Fibroblast of pulmonary artery (primary cell): ENCODE measurements at regions not wholly inside any gene's neighbourhood (a gene's known extent, or its start where the extent isn't known, plus 50 kb on each side); places are given as distances from the start of the nearest gene placed in this dataset.
A peak's percentile ranks its signal among the peaks of the same experiment; 100 is the strongest.

ENCODE experiments used
- DNase-seq: peaks from one replicate; pipeline ENCODE4 v3.0.0-alpha.2; 2010; ENCODE audit warnings: low read depth
- H3K4me3 ChIP-seq: replicated peaks from 2 replicates; pipeline ENCODE4 v1.5.1; 2011; ENCODE audit warnings: low read depth, mild to moderate bottlenecking, control low read depth, low read length, moderate library complexity
- TF ChIP-seq, protein P1 (sequence below): IDR thresholded peaks from 2 replicates; pipeline ENCODE4 v1.5.1; 2011; ENCODE audit warnings: mild to moderate bottlenecking, control low read depth, low read length, inconsistent platforms; ENCODE audit errors: missing control alignments

DNA sequence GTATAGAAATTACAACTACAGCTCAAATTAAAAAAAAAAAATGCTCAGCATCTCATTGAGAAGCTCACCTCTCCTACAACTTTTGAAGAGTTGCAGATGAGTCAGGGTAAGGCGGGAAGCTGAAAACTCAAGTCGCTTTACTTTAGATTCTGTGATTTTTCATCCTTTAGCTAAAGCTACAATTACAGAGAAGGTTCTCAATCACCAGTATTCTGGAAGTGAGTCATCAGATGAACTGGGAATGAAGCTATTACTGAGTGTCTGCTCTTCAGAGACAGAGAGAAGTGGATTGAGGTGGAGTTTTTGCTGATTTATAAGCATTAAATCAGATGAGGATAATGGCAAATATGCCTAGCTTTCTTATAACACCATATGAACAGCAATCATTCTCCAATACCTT lies 91.9 kb downstream of the TFAP2A start:
- TF ChIP-seq, protein P1, sequence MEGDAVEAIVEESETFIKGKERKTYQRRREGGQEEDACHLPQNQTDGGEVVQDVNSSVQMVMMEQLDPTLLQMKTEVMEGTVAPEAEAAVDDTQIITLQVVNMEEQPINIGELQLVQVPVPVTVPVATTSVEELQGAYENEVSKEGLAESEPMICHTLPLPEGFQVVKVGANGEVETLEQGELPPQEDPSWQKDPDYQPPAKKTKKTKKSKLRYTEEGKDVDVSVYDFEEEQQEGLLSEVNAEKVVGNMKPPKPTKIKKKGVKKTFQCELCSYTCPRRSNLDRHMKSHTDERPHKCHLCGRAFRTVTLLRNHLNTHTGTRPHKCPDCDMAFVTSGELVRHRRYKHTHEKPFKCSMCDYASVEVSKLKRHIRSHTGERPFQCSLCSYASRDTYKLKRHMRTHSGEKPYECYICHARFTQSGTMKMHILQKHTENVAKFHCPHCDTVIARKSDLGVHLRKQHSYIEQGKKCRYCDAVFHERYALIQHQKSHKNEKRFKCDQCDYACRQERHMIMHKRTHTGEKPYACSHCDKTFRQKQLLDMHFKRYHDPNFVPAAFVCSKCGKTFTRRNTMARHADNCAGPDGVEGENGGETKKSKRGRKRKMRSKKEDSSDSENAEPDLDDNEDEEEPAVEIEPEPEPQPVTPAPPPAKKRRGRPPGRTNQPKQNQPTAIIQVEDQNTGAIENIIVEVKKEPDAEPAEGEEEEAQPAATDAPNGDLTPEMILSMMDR: no peak
- no peak for DNase-seq
- H3K4me3 ChIP-seq: no peak overlapping the region

DNA sequence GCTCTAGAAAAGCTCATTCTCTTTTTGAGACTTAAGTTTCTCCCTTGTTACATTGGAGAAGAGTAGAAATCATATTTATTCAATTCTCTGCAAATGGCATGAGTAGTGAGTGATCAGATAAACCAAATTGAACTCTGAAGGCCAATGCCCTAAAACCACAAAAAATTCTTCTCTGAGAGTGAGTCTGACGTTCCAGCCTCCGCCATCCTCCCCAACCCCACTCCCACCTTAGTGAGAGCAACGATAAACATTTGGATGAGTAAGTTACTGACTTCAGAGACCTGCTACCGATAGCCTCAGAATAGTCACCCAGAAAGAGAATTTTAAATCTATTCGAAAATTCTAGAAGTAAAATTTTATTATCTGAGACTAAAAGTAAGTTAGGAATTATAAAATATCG lies 94.6 kb downstream of the TFAP2A start:
- no peak overlapping the region for H3K4me3 ChIP-seq
- TF ChIP-seq, protein P1: no peak
- no peak for DNase-seq

GRCh38 chr6:10316373-10316721 lies 98.5 kb downstream of the TFAP2A start:
- TF ChIP-seq, protein P1: no peak
- peak; percentile 50 for DNase-seq
- no peak overlapping the region for H3K4me3 ChIP-seq

DNA sequence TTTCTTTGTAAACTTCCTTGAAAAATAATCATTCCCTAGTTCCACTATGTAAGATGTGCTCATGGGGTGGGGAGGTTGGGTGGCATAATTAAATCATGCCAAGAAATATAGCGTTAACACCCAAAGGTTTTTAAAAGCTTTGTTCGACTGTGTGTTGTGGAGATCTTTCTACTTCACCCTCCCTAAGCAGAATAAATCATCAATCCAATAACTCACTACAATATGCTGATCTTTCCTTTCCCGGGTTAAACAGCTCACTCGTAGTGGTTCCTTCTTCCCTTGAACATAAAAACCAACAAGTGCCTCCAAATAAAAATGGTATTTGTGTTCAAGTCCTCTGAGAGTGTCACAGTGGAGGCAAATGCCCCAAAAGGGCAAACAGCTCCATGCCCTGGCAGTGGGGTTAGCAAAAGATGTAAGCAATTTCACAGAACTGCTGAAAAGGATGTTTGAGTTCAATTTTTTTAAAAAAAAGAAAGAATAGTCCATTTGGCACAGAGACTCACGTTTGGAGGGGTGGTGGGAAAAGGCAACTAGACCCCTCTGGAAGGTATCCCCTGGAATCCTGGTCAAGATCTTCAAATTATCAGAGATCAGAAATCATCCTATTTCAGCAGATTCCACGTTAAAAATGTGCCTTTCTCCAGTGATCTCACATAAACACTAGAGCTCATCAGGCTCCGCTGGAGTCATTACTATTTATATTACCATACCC lies 99.1 kb downstream of the TFAP2A start:
- TF ChIP-seq, protein P1: no peak
- H3K4me3 ChIP-seq: no peak overlapping the region
- DNase-seq: no peak

GRCh38 chr6:10315034-10315433 lies 99.8 kb downstream of the TFAP2A start:
- H3K4me3 ChIP-seq: no peak overlapping the region
- DNase-seq: no peak
- TF ChIP-seq, protein P1: no peak

- TF ChIP-seq, protein P1: no peak
- no peak overlapping the region for H3K4me3 ChIP-seq
Measured at GRCh38 chr6:10314163-10314955, 100.5 kb downstream of the TFAP2A start.

More at GRCh38 chr6:10314163-10314955, 100.5 kb downstream of the TFAP2A start:
- DNase-seq: no peak
